Stimulated activated CD4-positive, alpha-beta T cell treated with anti-CD3 and anti-CD28 coated beads, TNF-alpha, amount 100 ng/mL, for 4 hours (primary cell): ENCODE measurements at regions not wholly inside any gene's neighbourhood (a gene's known extent, or its start where the extent isn't known, plus 50 kb on each side); places are given as distances from the start of the nearest gene placed in this dataset.
"Not testable (repeated sequence)": the region's sequence is repeated elsewhere in the genome, so short reads cannot be mapped to it uniquely, and the experiment has no call there.

Source experiments
- DNase-seq, 3 experiments: peaks; one replicate each; pipeline ENCODE4 v3.0.0-alpha.2; 2020; ENCODE audit warnings: low read depth in 3 of 3

- DNase-seq, result no peak
These were observed 99.8 kb downstream of the PSMG1 start for GRCh38 chr21:39083377-39084008.

GRCh38 chr21:39082656-39083376 lies 100.4 kb downstream of the PSMG1 start:
- DNase-seq, result no peak

GRCh38 chr21:39080366-39080765 lies 102.9 kb downstream of the PSMG1 start:
- no peak for DNase-seq

- DNase-seq, result no peak
These were observed 103.6 kb downstream of the PSMG1 start for GRCh38 chr21:39079617-39080016.

GRCh38 chr21:39078322-39079065 lies 104.8 kb downstream of the PSMG1 start:
- no peak for DNase-seq

- no peak for DNase-seq
These were observed 105.4 kb downstream of the PSMG1 start for GRCh38 chr21:39077876-39078275.

GRCh38 chr21:39074508-39074907 lies 108.7 kb downstream of the PSMG1 start:
- no peak for DNase-seq

- no peak for DNase-seq
These were observed 109.5 kb downstream of the PSMG1 start for GRCh38 chr21:39073717-39074116.

- DNase-seq, result no peak
These were observed 110.2 kb downstream of the PSMG1 start for GRCh38 chr21:39073063-39073462.

- DNase-seq, result no peak
These were observed 110.8 kb downstream of the PSMG1 start for GRCh38 chr21:39072468-39072867.

- DNase-seq, result no peak
These were observed 111.5 kb downstream of the PSMG1 start for GRCh38 chr21:39071623-39072214.

- not testable (repeated sequence) for DNase-seq
These were observed 113.4 kb downstream of the PSMG1 start for GRCh38 chr21:39069856-39070255.

GRCh38 chr21:39066829-39067780 lies 116.1 kb downstream of the PSMG1 start:
- DNase-seq, result no peak

GRCh38 chr21:39065917-39066316 lies 117.3 kb downstream of the PSMG1 start:
- no peak for DNase-seq

GRCh38 chr21:39064325-39065012 lies 118.8 kb downstream of the PSMG1 start:
- DNase-seq, result no peak

GRCh38 chr21:39063517-39063916 lies 119.7 kb downstream of the PSMG1 start:
- no peak for DNase-seq

GRCh38 chr21:39062196-39062595 lies 121.1 kb downstream of the PSMG1 start:
- DNase-seq, result no peak

- DNase-seq, result no peak
These were observed 121.5 kb downstream of the PSMG1 start for GRCh38 chr21:39061766-39062165.

- DNase-seq, result no peak
These were observed 122.7 kb downstream of the PSMG1 start for GRCh38 chr21:39060485-39061083.

GRCh38 chr21:39057121-39057520 lies 126.1 kb downstream of the PSMG1 start:
- DNase-seq, result no peak
